GM23338 (cell line): ENCODE measurements at regions not wholly inside any gene's neighbourhood (a gene's known extent, or its start where the extent isn't known, plus 50 kb on each side); places are given as distances from the start of the nearest gene placed in this dataset.

Experiments
- CREB1 ChIP-seq: fragments of 250-450 bp; sonication (Bioruptor Pico); IDR thresholded peaks from 2 replicates; pipeline ENCODE4 v1.5.0; 2020; ENCODE audit warnings: low read depth, mild to moderate bottlenecking, moderate library complexity
- EZH2 ChIP-seq: fragments of 200-600 bp; sonication (generic); IDR thresholded peaks from one replicate; pipeline ENCODE4 v1.8.0; 2017; ENCODE audit warnings: antibody characterized with exemption, mild to moderate bottlenecking, low read depth; ENCODE audit not compliant: unreplicated experiment
- EZH2phosphoT487 ChIP-seq: fragments of 200-600 bp; sonication (generic); IDR thresholded peaks from one replicate; pipeline ENCODE4 v1.8.1; 2018; ENCODE audit warnings: antibody characterized with exemption; ENCODE audit not compliant: unreplicated experiment
- JUNB ChIP-seq: IDR thresholded peaks from one replicate; pipeline ENCODE4 v1.6.1; 2016; ENCODE audit warnings: antibody characterized with exemption; ENCODE audit not compliant: unreplicated experiment
- NANOG ChIP-seq: IDR thresholded peaks from 2 replicates; pipeline ENCODE4 v1.6.1; 2016; ENCODE audit warnings: antibody characterized with exemption, borderline replicate concordance
- POLR2AphosphoS5 ChIP-seq: IDR thresholded peaks from 2 replicates; pipeline ENCODE4 v1.6.1; 2016; ENCODE audit warnings: antibody characterized with exemption, low read depth
- STAT1 ChIP-seq: IDR thresholded peaks from one replicate; pipeline ENCODE4 v1.6.1; 2016; ENCODE audit warnings: antibody characterized with exemption; ENCODE audit not compliant: unreplicated experiment
- TF ChIP-seq, protein P1 (sequence below), 2 experiments: fragments of 200-600 bp in 1 of 2; sonication (generic) in 1 of 2; conservative IDR thresholded peaks; 2 replicates each; pipeline versions ENCODE4 v1.5.1 to v1.6.1; 2016 to 2017; ENCODE audit warnings: antibody characterized with exemption in 2 of 2, low read depth in 2 of 2, mild to moderate bottlenecking in 2 of 2, moderate library complexity in 1 of 2
- TF ChIP-seq, protein P2 (sequence below): IDR thresholded peaks from one replicate; pipeline ENCODE4 v1.6.1; 2018; ENCODE audit warnings: antibody characterized with exemption; ENCODE audit not compliant: unreplicated experiment
- TF ChIP-seq, protein P3 (sequence below): fragments of 250-450 bp; sonication (Bioruptor Pico); IDR thresholded peaks from 2 replicates; pipeline ENCODE4 v1.5.0; 2020; ENCODE audit warnings: mild to moderate bottlenecking, moderate library complexity

DNA sequence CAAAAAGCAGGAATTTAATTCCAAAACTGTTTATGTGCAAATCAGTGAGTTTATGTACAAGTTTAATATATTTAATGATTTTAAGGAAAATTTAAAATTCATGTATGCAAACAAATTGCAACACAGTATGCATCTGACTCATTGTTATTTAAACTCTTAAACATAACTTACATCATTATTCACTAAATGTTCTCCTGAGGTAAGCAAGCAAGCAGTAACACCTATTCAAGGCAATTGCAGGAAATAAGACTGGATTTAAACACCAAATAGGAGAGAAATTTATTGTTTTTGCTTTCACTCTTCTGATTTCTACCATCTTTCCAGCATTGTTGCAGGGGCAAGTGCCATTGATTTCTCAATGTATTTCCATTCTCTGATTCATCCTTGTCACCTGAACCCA, 239.5 kb downstream of the TFAP2A start:
- TF ChIP-seq EZH2 (no peak), POLR2AphosphoS5 (no peak), EZH2phosphoT487 (no peak), STAT1 (no peak), JUNB (no peak), CREB1 (CRISPR knock-in tag) (no peak), NANOG (no peak)
- TF ChIP-seq, protein P1, sequence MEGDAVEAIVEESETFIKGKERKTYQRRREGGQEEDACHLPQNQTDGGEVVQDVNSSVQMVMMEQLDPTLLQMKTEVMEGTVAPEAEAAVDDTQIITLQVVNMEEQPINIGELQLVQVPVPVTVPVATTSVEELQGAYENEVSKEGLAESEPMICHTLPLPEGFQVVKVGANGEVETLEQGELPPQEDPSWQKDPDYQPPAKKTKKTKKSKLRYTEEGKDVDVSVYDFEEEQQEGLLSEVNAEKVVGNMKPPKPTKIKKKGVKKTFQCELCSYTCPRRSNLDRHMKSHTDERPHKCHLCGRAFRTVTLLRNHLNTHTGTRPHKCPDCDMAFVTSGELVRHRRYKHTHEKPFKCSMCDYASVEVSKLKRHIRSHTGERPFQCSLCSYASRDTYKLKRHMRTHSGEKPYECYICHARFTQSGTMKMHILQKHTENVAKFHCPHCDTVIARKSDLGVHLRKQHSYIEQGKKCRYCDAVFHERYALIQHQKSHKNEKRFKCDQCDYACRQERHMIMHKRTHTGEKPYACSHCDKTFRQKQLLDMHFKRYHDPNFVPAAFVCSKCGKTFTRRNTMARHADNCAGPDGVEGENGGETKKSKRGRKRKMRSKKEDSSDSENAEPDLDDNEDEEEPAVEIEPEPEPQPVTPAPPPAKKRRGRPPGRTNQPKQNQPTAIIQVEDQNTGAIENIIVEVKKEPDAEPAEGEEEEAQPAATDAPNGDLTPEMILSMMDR (conservative IDR thresholded peaks at IDR 0.05; ENCODE audit: low read depth in 2 of 2), result no peak
- TF ChIP-seq, protein P2, sequence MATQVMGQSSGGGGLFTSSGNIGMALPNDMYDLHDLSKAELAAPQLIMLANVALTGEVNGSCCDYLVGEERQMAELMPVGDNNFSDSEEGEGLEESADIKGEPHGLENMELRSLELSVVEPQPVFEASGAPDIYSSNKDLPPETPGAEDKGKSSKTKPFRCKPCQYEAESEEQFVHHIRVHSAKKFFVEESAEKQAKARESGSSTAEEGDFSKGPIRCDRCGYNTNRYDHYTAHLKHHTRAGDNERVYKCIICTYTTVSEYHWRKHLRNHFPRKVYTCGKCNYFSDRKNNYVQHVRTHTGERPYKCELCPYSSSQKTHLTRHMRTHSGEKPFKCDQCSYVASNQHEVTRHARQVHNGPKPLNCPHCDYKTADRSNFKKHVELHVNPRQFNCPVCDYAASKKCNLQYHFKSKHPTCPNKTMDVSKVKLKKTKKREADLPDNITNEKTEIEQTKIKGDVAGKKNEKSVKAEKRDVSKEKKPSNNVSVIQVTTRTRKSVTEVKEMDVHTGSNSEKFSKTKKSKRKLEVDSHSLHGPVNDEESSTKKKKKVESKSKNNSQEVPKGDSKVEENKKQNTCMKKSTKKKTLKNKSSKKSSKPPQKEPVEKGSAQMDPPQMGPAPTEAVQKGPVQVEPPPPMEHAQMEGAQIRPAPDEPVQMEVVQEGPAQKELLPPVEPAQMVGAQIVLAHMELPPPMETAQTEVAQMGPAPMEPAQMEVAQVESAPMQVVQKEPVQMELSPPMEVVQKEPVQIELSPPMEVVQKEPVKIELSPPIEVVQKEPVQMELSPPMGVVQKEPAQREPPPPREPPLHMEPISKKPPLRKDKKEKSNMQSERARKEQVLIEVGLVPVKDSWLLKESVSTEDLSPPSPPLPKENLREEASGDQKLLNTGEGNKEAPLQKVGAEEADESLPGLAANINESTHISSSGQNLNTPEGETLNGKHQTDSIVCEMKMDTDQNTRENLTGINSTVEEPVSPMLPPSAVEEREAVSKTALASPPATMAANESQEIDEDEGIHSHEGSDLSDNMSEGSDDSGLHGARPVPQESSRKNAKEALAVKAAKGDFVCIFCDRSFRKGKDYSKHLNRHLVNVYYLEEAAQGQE, result no peak
- TF ChIP-seq, protein P3, sequence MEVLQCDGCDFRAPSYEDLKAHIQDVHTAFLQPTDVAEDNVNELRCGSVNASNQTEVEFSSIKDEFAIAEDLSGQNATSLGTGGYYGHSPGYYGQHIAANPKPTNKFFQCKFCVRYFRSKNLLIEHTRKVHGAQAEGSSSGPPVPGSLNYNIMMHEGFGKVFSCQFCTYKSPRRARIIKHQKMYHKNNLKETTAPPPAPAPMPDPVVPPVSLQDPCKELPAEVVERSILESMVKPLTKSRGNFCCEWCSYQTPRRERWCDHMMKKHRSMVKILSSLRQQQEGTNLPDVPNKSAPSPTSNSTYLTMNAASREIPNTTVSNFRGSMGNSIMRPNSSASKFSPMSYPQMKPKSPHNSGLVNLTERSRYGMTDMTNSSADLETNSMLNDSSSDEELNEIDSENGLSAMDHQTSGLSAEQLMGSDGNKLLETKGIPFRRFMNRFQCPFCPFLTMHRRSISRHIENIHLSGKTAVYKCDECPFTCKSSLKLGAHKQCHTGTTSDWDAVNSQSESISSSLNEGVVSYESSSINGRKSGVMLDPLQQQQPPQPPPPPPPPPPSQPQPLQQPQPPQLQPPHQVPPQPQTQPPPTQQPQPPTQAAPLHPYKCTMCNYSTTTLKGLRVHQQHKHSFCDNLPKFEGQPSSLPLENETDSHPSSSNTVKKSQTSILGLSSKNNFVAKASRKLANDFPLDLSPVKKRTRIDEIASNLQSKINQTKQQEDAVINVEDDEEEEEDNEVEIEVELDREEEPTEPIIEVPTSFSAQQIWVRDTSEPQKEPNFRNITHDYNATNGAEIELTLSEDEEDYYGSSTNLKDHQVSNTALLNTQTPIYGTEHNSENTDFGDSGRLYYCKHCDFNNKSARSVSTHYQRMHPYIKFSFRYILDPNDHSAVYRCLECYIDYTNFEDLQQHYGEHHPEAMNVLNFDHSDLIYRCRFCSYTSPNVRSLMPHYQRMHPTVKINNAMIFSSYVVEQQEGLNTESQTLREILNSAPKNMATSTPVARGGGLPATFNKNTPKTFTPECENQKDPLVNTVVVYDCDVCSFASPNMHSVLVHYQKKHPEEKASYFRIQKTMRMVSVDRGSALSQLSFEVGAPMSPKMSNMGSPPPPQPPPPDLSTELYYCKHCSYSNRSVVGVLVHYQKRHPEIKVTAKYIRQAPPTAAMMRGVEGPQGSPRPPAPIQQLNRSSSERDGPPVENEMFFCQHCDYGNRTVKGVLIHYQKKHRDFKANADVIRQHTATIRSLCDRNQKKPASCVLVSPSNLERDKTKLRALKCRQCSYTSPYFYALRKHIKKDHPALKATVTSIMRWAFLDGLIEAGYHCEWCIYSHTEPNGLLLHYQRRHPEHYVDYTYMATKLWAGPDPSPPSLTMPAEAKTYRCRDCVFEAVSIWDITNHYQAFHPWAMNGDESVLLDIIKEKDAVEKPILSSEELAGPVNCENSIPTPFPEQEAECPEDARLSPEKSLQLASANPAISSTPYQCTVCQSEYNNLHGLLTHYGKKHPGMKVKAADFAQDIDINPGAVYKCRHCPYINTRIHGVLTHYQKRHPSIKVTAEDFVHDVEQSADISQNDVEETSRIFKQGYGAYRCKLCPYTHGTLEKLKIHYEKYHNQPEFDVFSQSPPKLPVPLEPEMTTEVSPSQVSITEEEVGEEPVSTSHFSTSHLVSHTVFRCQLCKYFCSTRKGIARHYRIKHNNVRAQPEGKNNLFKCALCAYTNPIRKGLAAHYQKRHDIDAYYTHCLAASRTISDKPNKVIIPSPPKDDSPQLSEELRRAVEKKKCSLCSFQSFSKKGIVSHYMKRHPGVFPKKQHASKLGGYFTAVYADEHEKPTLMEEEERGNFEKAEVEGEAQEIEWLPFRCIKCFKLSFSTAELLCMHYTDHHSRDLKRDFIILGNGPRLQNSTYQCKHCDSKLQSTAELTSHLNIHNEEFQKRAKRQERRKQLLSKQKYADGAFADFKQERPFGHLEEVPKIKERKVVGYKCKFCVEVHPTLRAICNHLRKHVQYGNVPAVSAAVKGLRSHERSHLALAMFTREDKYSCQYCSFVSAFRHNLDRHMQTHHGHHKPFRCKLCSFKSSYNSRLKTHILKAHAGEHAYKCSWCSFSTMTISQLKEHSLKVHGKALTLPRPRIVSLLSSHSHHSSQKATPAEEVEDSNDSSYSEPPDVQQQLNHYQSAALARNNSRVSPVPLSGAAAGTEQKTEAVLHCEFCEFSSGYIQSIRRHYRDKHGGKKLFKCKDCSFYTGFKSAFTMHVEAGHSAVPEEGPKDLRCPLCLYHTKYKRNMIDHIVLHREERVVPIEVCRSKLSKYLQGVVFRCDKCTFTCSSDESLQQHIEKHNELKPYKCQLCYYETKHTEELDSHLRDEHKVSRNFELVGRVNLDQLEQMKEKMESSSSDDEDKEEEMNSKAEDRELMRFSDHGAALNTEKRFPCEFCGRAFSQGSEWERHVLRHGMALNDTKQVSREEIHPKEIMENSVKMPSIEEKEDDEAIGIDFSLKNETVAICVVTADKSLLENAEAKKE (CRISPR knock-in tag), result no peak
